T-helper 2 cell treated with Interferon-gamma antibody and Interleukin-4, amounts not matched to agents 100 ng/mL and 5 ng/mL, for 36 hours (primary cell): ENCODE measurements at regions not wholly inside any gene's neighbourhood (a gene's known extent, or its start where the extent isn't known, plus 50 kb on each side); places are given as distances from the start of the nearest gene placed in this dataset.
"Not testable (repeated sequence)": the region's sequence is repeated elsewhere in the genome, so short reads cannot be mapped to it uniquely, and the experiment has no call there.

Experiments used
- intact Hi-C: fragments of 100-400 bp; cut with micrococcal nuclease; formaldehyde crosslinking; loops from one replicate; pipeline ENCODE4 v1.15.1; 2023

GRCh38 chr5:164091836-164092235 is 586.4 kb downstream of the MAT2B start:
- intact Hi-C loops, result no loop called here

GRCh38 chr5:164094291-164094690 is 588.9 kb downstream of the MAT2B start:
- intact Hi-C loops, result no loop called here

- intact Hi-C loops, result no loop called here
Observed at GRCh38 chr5:164097749-164098148, 592.3 kb downstream of the MAT2B start.

- intact Hi-C loops, result no loop called here
Observed at GRCh38 chr5:164098531-164098930, 593.1 kb downstream of the MAT2B start.

GRCh38 chr5:164098979-164099378 is 593.6 kb downstream of the MAT2B start:
- intact Hi-C loops, result no loop called here

- intact Hi-C loops, result no loop called here
Observed at GRCh38 chr5:164115420-164115819, 610.0 kb downstream of the MAT2B start.

- intact Hi-C loops, result no loop called here
Observed at GRCh38 chr5:164119806-164120447, 614.5 kb downstream of the MAT2B start.

- intact Hi-C loops, result no loop called here
Observed at GRCh38 chr5:164127527-164127926, 622.1 kb downstream of the MAT2B start.

- intact Hi-C loops, result no loop called here
Observed at GRCh38 chr5:164132358-164132757, 626.9 kb downstream of the MAT2B start.

GRCh38 chr5:164137095-164137494 is 631.7 kb downstream of the MAT2B start:
- intact Hi-C loops, result no loop called here

GRCh38 chr5:164139423-164139822 is 634.0 kb downstream of the MAT2B start:
- intact Hi-C loops, result no loop called here

GRCh38 chr5:164145458-164145857 is 640.0 kb downstream of the MAT2B start:
- intact Hi-C loops, result no loop called here

- intact Hi-C loops, result no loop called here
Observed at GRCh38 chr5:164146223-164146622, 640.8 kb downstream of the MAT2B start.

- intact Hi-C loops, result no loop called here
Observed at GRCh38 chr5:164148292-164148691, 642.9 kb downstream of the MAT2B start.

- intact Hi-C loops, result not testable (repeated sequence)
Observed at GRCh38 chr5:164152539-164152938, 647.1 kb downstream of the MAT2B start.

GRCh38 chr5:164153469-164154172 is 648.2 kb downstream of the MAT2B start:
- intact Hi-C loops, result no loop called here

- intact Hi-C loops, result no loop called here
Observed at GRCh38 chr5:164170814-164171213, 665.4 kb downstream of the MAT2B start.

- intact Hi-C loops, result no loop called here
Observed at GRCh38 chr5:164175083-164175482, 669.7 kb downstream of the MAT2B start.

- intact Hi-C loops, result no loop called here
Observed at GRCh38 chr5:164179406-164179805, 674.0 kb downstream of the MAT2B start.

GRCh38 chr5:164181604-164182003 is 676.2 kb downstream of the MAT2B start:
- intact Hi-C loops, result no loop called here

- intact Hi-C loops, result no loop called here
Observed at GRCh38 chr5:164184158-164184557, 678.7 kb downstream of the MAT2B start.

GRCh38 chr5:164185000-164185399 is 679.6 kb downstream of the MAT2B start:
- intact Hi-C loops, result no loop called here

- intact Hi-C loops, result no loop called here
Observed at GRCh38 chr5:164186550-164186949, 681.1 kb downstream of the MAT2B start.
